GM19240 (cell line): ENCODE measurements at regions not wholly inside any gene's neighbourhood (a gene's known extent, or its start where the extent isn't known, plus 50 kb on each side); places are given as distances from the start of the nearest gene placed in this dataset.
"Not testable (repeated sequence)": the region's sequence is repeated elsewhere in the genome, so short reads cannot be mapped to it uniquely, and the experiment has no call there.

Source experiments
- DNase-seq: peaks from one replicate; pipeline ENCODE4 v3.0.0; 2011; ENCODE audit warnings: low spot score; ENCODE audit not compliant: insufficient read length

- DNase-seq, result no peak
These were observed 102.0 kb downstream of the VPREB1 start for GRCh38 chr22:22346401-22347107.

- no peak for DNase-seq
These were observed 103.7 kb downstream of the VPREB1 start for GRCh38 chr22:22348127-22348814.

- no peak for DNase-seq
These were observed 104.3 kb downstream of the VPREB1 start for GRCh38 chr22:22348815-22349454.

- DNase-seq, result no peak
These were observed 104.9 kb downstream of the VPREB1 start for GRCh38 chr22:22349455-22349836.

GRCh38 chr22:22351366-22351765 is 106.8 kb downstream of the VPREB1 start:
- DNase-seq, result no peak

- DNase-seq, result no peak
These were observed 107.9 kb downstream of the VPREB1 start for GRCh38 chr22:22352371-22352999.

- no peak for DNase-seq
These were observed 110.7 kb downstream of the VPREB1 start for GRCh38 chr22:22355096-22355834.

GRCh38 chr22:22357024-22357883 is 112.7 kb downstream of the VPREB1 start:
- DNase-seq, result peak; percentile 88

- no peak for DNase-seq
These were observed 113.6 kb downstream of the VPREB1 start for GRCh38 chr22:22358152-22358551.

- DNase-seq, result no peak
These were observed 114.1 kb downstream of the VPREB1 start for GRCh38 chr22:22358686-22359085.

GRCh38 chr22:22359465-22359864 is 114.9 kb downstream of the VPREB1 start:
- DNase-seq, result no peak

GRCh38 chr22:22360014-22360413 is 115.4 kb downstream of the VPREB1 start:
- no peak for DNase-seq

GRCh38 chr22:22362311-22362710 is 117.7 kb downstream of the VPREB1 start:
- DNase-seq, result no peak

- no peak for DNase-seq
These were observed 118.3 kb downstream of the VPREB1 start for GRCh38 chr22:22362936-22363335.

GRCh38 chr22:22364207-22364606 is 119.6 kb downstream of the VPREB1 start:
- DNase-seq, result no peak

- no peak for DNase-seq
These were observed 122.0 kb downstream of the VPREB1 start for GRCh38 chr22:22366537-22366936.

GRCh38 chr22:22368516-22368915 is 123.9 kb downstream of the VPREB1 start:
- DNase-seq, result no peak

- not testable (repeated sequence) for DNase-seq
These were observed 124.8 kb downstream of the VPREB1 start for GRCh38 chr22:22369219-22369963.

GRCh38 chr22:22369964-22370270 is 125.3 kb downstream of the VPREB1 start:
- DNase-seq, result no peak

- no peak for DNase-seq
These were observed 126.5 kb downstream of the VPREB1 start for GRCh38 chr22:22371031-22371541.
